ENCODE measurements at regions not wholly inside any gene's neighbourhood (a gene's known extent, or its start where the extent isn't known, plus 50 kb on each side); places are given as distances from the start of the nearest gene placed in this dataset.
"Not testable (repeated sequence)": the region's sequence is repeated elsewhere in the genome, so short reads cannot be mapped to it uniquely, and the experiment has no call there.

GRCh38 chr3:124066543-124066942, 74.6 kb upstream of the ROPN1 start:
- not testable (repeated sequence) for H3K4me3 ChIP-seq (ENCODE audit: low read depth in 1 of 2, low read length in 2 of 2); H3K27me3 ChIP-seq (ENCODE audit: control insufficient read depth in 1 of 2, insufficient read depth in 2 of 2, low read length in 2 of 2); H3K36me3 ChIP-seq (ENCODE audit: control insufficient read depth in 2 of 2, insufficient read depth in 2 of 2, low read length in 1 of 2); H3K9me3 ChIP-seq (ENCODE audit: control insufficient read depth in 2 of 2, insufficient read depth in 1 of 2, low read depth in 1 of 2, low read length in 1 of 2); H3K27ac ChIP-seq (ENCODE audit: low read depth in 2 of 2, low read length in 1 of 2); H3K4me1 ChIP-seq (ENCODE audit: control insufficient read depth in 2 of 2, insufficient read depth in 2 of 2, low read length in 1 of 2)
- WGBS, 2 donors = 92 to 94% methylated on average over 3 of the region's 3 CpGs

DNA sequence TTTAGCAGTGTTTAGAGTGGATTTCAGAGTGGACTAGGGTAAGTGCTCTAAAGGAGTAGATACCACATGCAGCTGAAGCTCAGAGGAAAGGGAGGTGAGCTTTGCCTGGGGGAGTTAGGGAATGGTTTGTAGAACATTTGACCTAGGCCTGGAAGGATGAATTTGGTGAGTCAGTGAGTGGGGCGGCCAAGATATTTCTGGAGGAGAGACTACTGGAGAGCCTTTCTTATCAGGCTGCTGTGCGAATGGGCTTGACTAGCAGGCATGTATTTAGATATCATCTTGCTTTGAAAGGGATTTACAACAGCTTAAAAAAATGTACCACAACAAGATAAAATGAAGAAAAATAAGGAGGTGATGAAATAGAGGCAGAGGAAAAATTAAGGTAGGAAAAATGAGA, 77.8 kb upstream of the ROPN1 start:
- H3K4me1 ChIP-seq (ENCODE audit: control insufficient read depth in 2 of 2, insufficient read depth in 2 of 2, low read length in 1 of 2); H3K9me3 ChIP-seq (ENCODE audit: control insufficient read depth in 2 of 2, insufficient read depth in 1 of 2, low read depth in 1 of 2, low read length in 1 of 2); H3K27me3 ChIP-seq (ENCODE audit: control insufficient read depth in 1 of 2, insufficient read depth in 2 of 2, low read length in 2 of 2); H3K36me3 ChIP-seq (ENCODE audit: control insufficient read depth in 2 of 2, insufficient read depth in 2 of 2, low read length in 1 of 2); H3K27ac ChIP-seq (ENCODE audit: low read depth in 2 of 2, low read length in 1 of 2); H3K4me3 ChIP-seq (ENCODE audit: low read depth in 1 of 2, low read length in 2 of 2): not testable (repeated sequence)
- 84% methylated on average over 2 of the region's 2 CpGs for WGBS, 2 donors

DNA sequence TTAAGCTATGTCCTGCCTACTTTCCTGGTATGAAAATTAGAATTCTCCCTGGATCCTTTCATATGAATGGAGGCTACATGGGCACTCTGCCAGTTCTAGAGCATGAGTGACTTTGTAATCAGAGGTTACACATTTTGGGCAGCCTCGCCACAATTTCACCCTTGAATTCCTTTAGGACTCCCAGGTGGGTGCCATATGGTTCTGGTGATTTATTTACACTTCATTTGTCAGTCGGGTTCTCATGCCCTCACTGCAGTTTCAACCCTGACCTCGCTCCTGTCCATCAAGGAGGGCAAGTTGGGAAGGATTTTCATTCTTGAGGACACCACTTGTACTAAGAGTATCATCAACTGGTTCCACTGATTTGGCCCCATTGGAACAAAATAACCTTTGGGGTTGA, 83.2 kb upstream of the ROPN1 start:
- not testable (repeated sequence) for H3K4me1 ChIP-seq (ENCODE audit: control insufficient read depth in 2 of 2, insufficient read depth in 2 of 2, low read length in 1 of 2); H3K36me3 ChIP-seq (ENCODE audit: control insufficient read depth in 2 of 2, insufficient read depth in 2 of 2, low read length in 1 of 2); H3K27ac ChIP-seq (ENCODE audit: low read depth in 2 of 2, low read length in 1 of 2); H3K4me3 ChIP-seq (ENCODE audit: low read depth in 1 of 2, low read length in 2 of 2); H3K9me3 ChIP-seq (ENCODE audit: control insufficient read depth in 2 of 2, insufficient read depth in 1 of 2, low read depth in 1 of 2, low read length in 1 of 2); H3K27me3 ChIP-seq (ENCODE audit: control insufficient read depth in 1 of 2, insufficient read depth in 2 of 2, low read length in 2 of 2)
- WGBS, 2 donors = 59 to 74% methylated on average over 3 of the region's 3 CpGs

GRCh38 chr3:124075753-124076152, 83.8 kb upstream of the ROPN1 start:
- H3K27ac ChIP-seq (ENCODE audit: low read depth in 2 of 2, low read length in 1 of 2) = no peak overlapping the region
- WGBS, 2 donors = 89 to 91% methylated on average over 9 of the region's 9 CpGs
- no peaks in the 10 kb centered on the region for H3K27me3 ChIP-seq (ENCODE audit: control insufficient read depth in 1 of 2, insufficient read depth in 2 of 2, low read length in 2 of 2)
- no peaks in the 10 kb centered on the region for H3K4me1 ChIP-seq (ENCODE audit: control insufficient read depth in 2 of 2, insufficient read depth in 2 of 2, low read length in 1 of 2)
- no peaks in the 10 kb centered on the region for H3K36me3 ChIP-seq (ENCODE audit: control insufficient read depth in 2 of 2, insufficient read depth in 2 of 2, low read length in 1 of 2)
- H3K4me3 ChIP-seq (ENCODE audit: low read depth in 1 of 2, low read length in 2 of 2) = no peak overlapping the region
- no peaks in the 10 kb centered on the region for H3K9me3 ChIP-seq (ENCODE audit: control insufficient read depth in 2 of 2, insufficient read depth in 1 of 2, low read depth in 1 of 2, low read length in 1 of 2)

DNA sequence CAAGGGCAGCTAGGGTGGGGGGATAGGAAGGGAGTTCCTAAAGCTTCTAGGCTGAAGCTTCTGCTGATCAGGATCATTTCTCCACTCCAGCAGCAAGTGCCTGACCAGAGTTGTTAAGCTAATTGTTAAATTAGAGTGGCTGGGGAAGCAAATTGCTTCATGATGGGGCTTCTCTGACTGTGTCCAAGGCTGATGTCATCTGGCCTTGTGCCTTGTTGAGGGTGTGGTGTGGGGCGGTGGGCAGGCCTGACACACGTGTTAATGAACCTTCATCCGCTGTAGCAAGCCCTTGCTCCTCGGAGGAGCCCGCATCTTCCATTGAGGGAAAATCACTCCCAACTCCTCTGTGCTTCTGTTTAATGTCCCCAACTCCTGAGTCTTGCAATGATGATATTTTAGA, 84.3 kb upstream of the ROPN1 start:
- 70 to 78% methylated on average over 5 of the region's 5 CpGs for WGBS, 2 donors
- H3K4me1 ChIP-seq (ENCODE audit: control insufficient read depth in 2 of 2, insufficient read depth in 2 of 2, low read length in 1 of 2) = no peaks in the 10 kb centered on the region
- H3K9me3 ChIP-seq (ENCODE audit: control insufficient read depth in 2 of 2, insufficient read depth in 1 of 2, low read depth in 1 of 2, low read length in 1 of 2) = no peaks in the 10 kb centered on the region
- no peak overlapping the region for H3K27ac ChIP-seq (ENCODE audit: low read depth in 2 of 2, low read length in 1 of 2)
- no peaks in the 10 kb centered on the region for H3K36me3 ChIP-seq (ENCODE audit: control insufficient read depth in 2 of 2, insufficient read depth in 2 of 2, low read length in 1 of 2)
- no peaks in the 10 kb centered on the region for H3K27me3 ChIP-seq (ENCODE audit: control insufficient read depth in 1 of 2, insufficient read depth in 2 of 2, low read length in 2 of 2)
- no peak overlapping the region for H3K4me3 ChIP-seq (ENCODE audit: low read depth in 1 of 2, low read length in 2 of 2)

DNA sequence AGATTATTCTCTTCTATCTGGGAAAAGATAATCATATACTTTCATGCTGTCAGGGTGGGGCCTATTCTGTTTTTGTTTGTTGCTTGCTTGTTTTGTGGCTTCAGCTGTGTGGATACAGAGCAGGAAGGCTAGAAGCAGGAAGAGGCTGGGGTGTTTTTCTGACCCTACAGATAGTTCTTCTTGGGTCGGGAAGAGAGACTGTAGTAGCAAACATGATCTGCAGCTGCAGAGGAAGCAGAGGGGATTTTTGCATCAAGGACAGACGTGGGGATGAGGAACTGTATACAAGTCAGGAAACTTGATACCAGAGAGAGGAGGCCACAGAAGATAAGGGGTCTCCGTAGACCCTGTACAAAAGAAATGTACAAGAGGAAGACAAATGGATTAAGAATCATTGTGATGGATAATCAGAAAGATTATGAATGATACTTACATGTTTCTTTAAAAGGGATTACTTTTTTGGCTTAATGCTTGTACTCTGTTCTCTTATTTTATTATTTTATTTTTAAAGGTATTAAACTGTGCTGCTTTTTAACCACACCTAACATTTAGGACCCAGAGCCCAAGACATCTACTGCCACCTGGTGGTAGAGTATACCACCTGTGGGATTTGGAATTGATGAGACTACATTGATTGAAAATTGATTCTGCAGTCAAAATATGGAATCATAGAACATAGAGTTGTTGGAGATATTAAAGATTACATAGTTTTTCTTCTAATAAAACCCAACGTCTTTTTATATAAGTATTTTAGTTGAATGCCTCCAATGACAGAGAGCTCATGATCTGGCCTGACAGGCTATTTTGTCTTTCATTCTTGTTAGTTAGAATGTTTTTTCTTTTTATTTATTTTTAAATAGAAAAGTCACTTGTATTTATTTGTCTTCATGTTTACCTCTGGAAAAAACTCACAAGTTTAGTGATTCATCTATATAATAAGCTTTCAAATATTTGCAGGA, 87.3 kb upstream of the ROPN1 start:
- no peaks in the 10 kb centered on the region for H3K36me3 ChIP-seq (ENCODE audit: control insufficient read depth in 2 of 2, insufficient read depth in 2 of 2, low read length in 1 of 2)
- no peak overlapping the region for H3K4me3 ChIP-seq (ENCODE audit: low read depth in 1 of 2, low read length in 2 of 2)
- no peaks in the 10 kb centered on the region for H3K9me3 ChIP-seq (ENCODE audit: control insufficient read depth in 2 of 2, insufficient read depth in 1 of 2, low read depth in 1 of 2, low read length in 1 of 2)
- H3K27me3 ChIP-seq (ENCODE audit: control insufficient read depth in 1 of 2, insufficient read depth in 2 of 2, low read length in 2 of 2) = no peaks in the 10 kb centered on the region
- 39 to 43% methylated on average over 4 of the region's 4 CpGs for WGBS, 2 donors
- H3K27ac ChIP-seq (ENCODE audit: low read depth in 2 of 2, low read length in 1 of 2) = no peak overlapping the region
- no peaks in the 10 kb centered on the region for H3K4me1 ChIP-seq (ENCODE audit: control insufficient read depth in 2 of 2, insufficient read depth in 2 of 2, low read length in 1 of 2)

GRCh38 chr3:124079912-124080276, 88.0 kb upstream of the ROPN1 start:
- Histone ChIP-seq H3K9me3 (ENCODE audit: control insufficient read depth in 2 of 2, insufficient read depth in 1 of 2, low read depth in 1 of 2, low read length in 1 of 2) (no peaks in the 10 kb centered on the region), H3K4me3 (ENCODE audit: low read depth in 1 of 2, low read length in 2 of 2) (no peak overlapping the region)
- 80 to 81% methylated on average over 2 of the region's 2 CpGs for WGBS, 2 donors

DNA sequence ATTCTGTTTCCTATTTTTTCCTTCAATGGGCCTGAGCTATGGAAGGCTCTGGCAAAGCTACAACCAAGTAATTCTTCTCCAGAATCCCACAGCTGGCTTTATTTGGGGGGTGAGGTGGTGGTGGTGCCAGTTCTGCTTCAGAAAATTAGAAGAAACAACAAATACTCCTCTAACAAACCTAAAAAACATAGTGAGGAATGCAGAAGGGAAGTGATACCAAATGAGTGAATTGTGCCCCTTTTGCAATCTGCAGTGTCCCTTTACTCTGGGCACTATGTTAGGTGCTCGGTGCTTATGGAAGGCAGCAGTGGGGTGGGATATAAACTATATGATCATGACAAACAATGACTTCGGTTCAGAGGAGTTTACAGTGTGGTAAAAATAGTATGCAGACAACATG, 90.4 kb upstream of the ROPN1 start:
- Histone ChIP-seq H3K36me3 (ENCODE audit: control insufficient read depth in 2 of 2, insufficient read depth in 2 of 2, low read length in 1 of 2) (no peaks in the 10 kb centered on the region), H3K9me3 (ENCODE audit: control insufficient read depth in 2 of 2, insufficient read depth in 1 of 2, low read depth in 1 of 2, low read length in 1 of 2) (no peaks in the 10 kb centered on the region), H3K27me3 (ENCODE audit: control insufficient read depth in 1 of 2, insufficient read depth in 2 of 2, low read length in 2 of 2) (no peaks in the 10 kb centered on the region), H3K4me1 (ENCODE audit: control insufficient read depth in 2 of 2, insufficient read depth in 2 of 2, low read length in 1 of 2) (no peaks in the 10 kb centered on the region), H3K4me3 (ENCODE audit: low read depth in 1 of 2, low read length in 2 of 2) (no peak overlapping the region), H3K27ac (ENCODE audit: low read depth in 2 of 2, low read length in 1 of 2) (no peak overlapping the region)
- 75 to 80% methylated on average over 2 of the region's 2 CpGs for WGBS, 2 donors

More at GRCh38 chr3:124079912-124080276, 88.0 kb upstream of the ROPN1 start:
- Histone ChIP-seq H3K4me1 (ENCODE audit: control insufficient read depth in 2 of 2, insufficient read depth in 2 of 2, low read length in 1 of 2) (no peaks in the 10 kb centered on the region), H3K36me3 (ENCODE audit: control insufficient read depth in 2 of 2, insufficient read depth in 2 of 2, low read length in 1 of 2) (no peaks in the 10 kb centered on the region), H3K27ac (ENCODE audit: low read depth in 2 of 2, low read length in 1 of 2) (no peak overlapping the region), H3K27me3 (ENCODE audit: control insufficient read depth in 1 of 2, insufficient read depth in 2 of 2, low read length in 2 of 2) (no peaks in the 10 kb centered on the region)

DNA sequence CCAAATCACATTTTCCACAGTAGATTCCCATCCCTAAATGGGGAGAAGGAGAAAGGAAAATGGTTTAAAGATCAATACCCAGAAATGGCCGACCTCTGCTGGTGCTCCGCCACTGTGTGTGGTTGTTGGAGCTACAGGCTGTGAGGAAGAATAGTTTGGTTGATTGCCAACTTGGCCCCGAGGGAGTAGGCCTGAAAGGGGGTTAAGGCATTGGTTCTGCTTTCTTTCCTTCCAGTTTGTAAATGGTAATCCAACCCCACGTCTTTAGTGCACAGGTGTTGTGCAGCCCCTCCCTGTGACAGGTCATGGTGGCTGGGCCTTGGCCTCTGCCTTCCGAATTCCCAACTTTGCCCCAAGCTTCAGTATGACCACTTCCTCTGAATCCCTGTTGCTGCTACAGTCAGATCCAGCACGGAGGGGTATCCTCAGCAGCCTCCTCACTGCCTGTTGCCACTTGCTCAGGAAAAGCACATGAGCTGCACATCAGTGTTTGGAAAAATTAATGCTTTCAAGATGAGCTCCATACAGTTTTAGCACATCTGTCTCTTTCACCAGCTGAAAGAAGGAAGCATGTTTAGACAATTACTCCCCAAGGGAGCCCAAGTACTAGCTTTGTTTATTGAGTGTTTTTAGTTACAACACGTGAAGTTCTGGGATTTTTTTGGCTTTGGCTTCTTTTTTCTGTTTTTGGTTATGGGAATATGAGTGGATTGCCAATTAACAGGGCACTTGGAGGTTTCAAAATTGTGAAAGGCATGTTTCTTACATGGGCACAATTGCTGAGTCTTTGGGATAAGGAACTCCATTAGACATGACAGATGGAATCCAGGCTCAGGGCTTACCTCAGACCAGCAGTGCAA, 92.3 kb upstream of the ROPN1 start:
- H3K4me1 ChIP-seq (ENCODE audit: control insufficient read depth in 2 of 2, insufficient read depth in 2 of 2, low read length in 1 of 2) = no peaks in the 10 kb centered on the region
- no peak overlapping the region for H3K4me3 ChIP-seq (ENCODE audit: low read depth in 1 of 2, low read length in 2 of 2)
- H3K27me3 ChIP-seq (ENCODE audit: control insufficient read depth in 1 of 2, insufficient read depth in 2 of 2, low read length in 2 of 2) = no peaks in the 10 kb centered on the region
- 29 to 42% methylated on average over 7 of the region's 7 CpGs for WGBS, 2 donors
- H3K36me3 ChIP-seq (ENCODE audit: control insufficient read depth in 2 of 2, insufficient read depth in 2 of 2, low read length in 1 of 2) = no peaks in the 10 kb centered on the region
- peak overlapping the region in 1 of 2 donors; percentile 29 for H3K27ac ChIP-seq (ENCODE audit: low read depth in 2 of 2, low read length in 1 of 2)
- H3K9me3 ChIP-seq (ENCODE audit: control insufficient read depth in 2 of 2, insufficient read depth in 1 of 2, low read depth in 1 of 2, low read length in 1 of 2) = no peaks in the 10 kb centered on the region
